SK-N-SH (cell line): ENCODE measurements at regions not wholly inside any gene's neighbourhood (a gene's known extent, or its start where the extent isn't known, plus 50 kb on each side); places are given as distances from the start of the nearest gene placed in this dataset.

ENCODE experiments used
- CTCF ChIA-PET: fragments of 300-600, 350-600 bp; formaldehyde crosslinking; extraction: SDS; loops from one replicate; lab custom pipeline; 2021; lab: Yijun Ruan, JAX
- POLR2A ChIA-PET: fragments of 350-600 bp; sonication (Branson Sonifier 250); formaldehyde crosslinking; extraction: SDS; loops from one replicate; lab custom pipeline; 2020; ENCODE audit warnings: antibody characterized with exemption, inconsistent platforms; lab: Yijun Ruan, JAX
- DNase-seq: peaks from one replicate; pipeline ENCODE4 v3.0.0; 2012
- H2AFZ ChIP-seq: fragments of 200-600 bp; sonication (generic); 2 replicates; pipeline ENCODE4 v1.8.1; 2016; ENCODE audit warnings: antibody characterized with exemption, mild to moderate bottlenecking, low read depth
- H3F3A ChIP-seq: fragments of 200-600 bp; sonication (generic); replicated peaks from 2 replicates; pipeline ENCODE3; 2016; ENCODE audit warnings: antibody characterized with exemption, mild to moderate bottlenecking; ENCODE audit not compliant: insufficient read depth
- H3K27ac ChIP-seq, 2 experiments: fragments of 200-500 bp in 1 of 2; fragments of 200-600 bp in 1 of 2; sonication (Bioruptor generic) in 1 of 2; sonication (generic), shearing (Covaris generic) in 1 of 2; 2 replicates each; pipeline versions ENCODE4 v1.5.1 to v1.6.1; 2014 to 2016; ENCODE audit warnings: low read depth in 2 of 2, inconsistent platforms in 1 of 2, low read length in 1 of 2, mild to moderate bottlenecking in 1 of 2, mixed read lengths in 1 of 2
- H3K27me3 ChIP-seq: fragments of 200-600 bp; sonication (generic), shearing (Covaris generic); 2 replicates; pipeline ENCODE4 v1.6.1; 2016; ENCODE audit warnings: mixed run types; ENCODE audit not compliant: insufficient read depth
- H3K36me3 ChIP-seq, 2 experiments: fragments of 200-500 bp in 1 of 2; fragments of 200-600 bp in 1 of 2; sonication (Bioruptor generic) in 1 of 2; sonication (generic) in 1 of 2; replicated peaks in 1 of 2; 2 replicates each; pipeline versions ENCODE3 to v1.5.1; 2014 to 2016; ENCODE audit warnings: low read length in 1 of 2, mild to moderate bottlenecking in 1 of 2; ENCODE audit not compliant: insufficient read depth in 2 of 2, control insufficient read depth in 1 of 2
- H3K4me1 ChIP-seq, 2 experiments: fragments of 200-500 bp in 1 of 2; fragments of 200-600 bp in 1 of 2; sonication (Bioruptor generic) in 1 of 2; sonication (generic), shearing (Covaris generic) in 1 of 2; 2 replicates each; pipeline versions ENCODE4 v1.5.1 to v1.6.1; 2014 to 2016; ENCODE audit warnings: low read depth in 1 of 2, low read length in 1 of 2, mixed run types in 1 of 2; ENCODE audit not compliant: insufficient read depth in 2 of 2, control insufficient read depth in 1 of 2
- H3K4me2 ChIP-seq: fragments of 200-600 bp; sonication (generic), shearing (Covaris generic); 2 replicates; pipeline ENCODE4 v1.6.1; 2017; ENCODE audit warnings: mixed run types
- H3K4me3 ChIP-seq, 2 experiments: fragments of 200-500 bp in 1 of 2; fragments of 200-600 bp in 1 of 2; sonication (Bioruptor generic) in 1 of 2; sonication (generic), shearing (Covaris generic) in 1 of 2; 2 replicates each; pipeline versions ENCODE4 v1.5.1 to v1.8.1; 2014 to 2016; ENCODE audit warnings: low read depth in 2 of 2, inconsistent platforms in 1 of 2, low read length in 1 of 2, mild to moderate bottlenecking in 1 of 2, mixed read lengths in 1 of 2, moderate library complexity in 1 of 2
- H3K79me2 ChIP-seq: fragments of 200-600 bp; sonication (generic); 2 replicates; pipeline ENCODE4 v1.8.1; 2017; ENCODE audit warnings: mild to moderate bottlenecking; ENCODE audit not compliant: insufficient read depth
- H3K9ac ChIP-seq: fragments of 200-600 bp; sonication (generic); 2 replicates; pipeline ENCODE4 v1.6.1; 2017; ENCODE audit warnings: mixed run types
- H3K9me2 ChIP-seq: fragments of 200-600 bp; sonication (generic); 2 replicates; pipeline ENCODE4 v1.6.1; 2017; ENCODE audit warnings: mixed run types
- H3K9me3 ChIP-seq: fragments of 200-600 bp; sonication (generic); 2 replicates; pipeline ENCODE4 v1.6.1; 2017; ENCODE audit warnings: mixed run types, mild to moderate bottlenecking, moderate library complexity
- H4K20me1 ChIP-seq: fragments of 200-600 bp; sonication (generic); 2 replicates; pipeline ENCODE4 v1.6.1; 2017; ENCODE audit warnings: mild to moderate bottlenecking, mixed run types; ENCODE audit not compliant: insufficient read depth
- EZH2phosphoT487 ChIP-seq: fragments of 200-600 bp; sonication (generic); IDR thresholded peaks from 2 replicates; pipeline ENCODE4 v1.6.1; 2017; ENCODE audit warnings: low read depth, mixed run types, mild to moderate bottlenecking, antibody characterized with exemption, moderate library complexity, borderline replicate concordance
- FOSL2 ChIP-seq: IDR thresholded peaks from 2 replicates; pipeline ENCODE4 v1.4.0; 2012; ENCODE audit warnings: low read depth, mild to moderate bottlenecking, moderate library complexity, borderline replicate concordance
- FOXM1 ChIP-seq: IDR thresholded peaks from 2 replicates; pipeline ENCODE4 v1.4.0; 2012; ENCODE audit warnings: low read depth, mild to moderate bottlenecking
- JUND ChIP-seq: IDR thresholded peaks from 2 replicates; pipeline ENCODE4 v1.4.0; 2012
- MEF2A ChIP-seq: IDR thresholded peaks from 2 replicates; pipeline ENCODE4 v1.4.0; 2012; ENCODE audit warnings: low read depth, borderline replicate concordance
- NRF1 ChIP-seq: IDR thresholded peaks from 2 replicates; pipeline ENCODE4 v1.6.1; 2012; ENCODE audit warnings: low read depth, mild to moderate bottlenecking, low read length
- PBX3 ChIP-seq: IDR thresholded peaks from 2 replicates; pipeline ENCODE4; 2012
- POLR2AphosphoS5 ChIP-seq: IDR thresholded peaks from 2 replicates; pipeline ENCODE4 v1.6.1; 2012; ENCODE audit warnings: low read depth, low read length
- REST ChIP-seq: IDR thresholded peaks from 2 replicates; pipeline ENCODE4 v1.6.1; 2012; ENCODE audit warnings: mild to moderate bottlenecking, low read depth, low read length, moderate library complexity
- RXRA ChIP-seq: IDR thresholded peaks from 2 replicates; pipeline ENCODE4 v1.4.0; 2012; ENCODE audit warnings: low read depth, mild to moderate bottlenecking, borderline replicate concordance
- USF1 ChIP-seq: IDR thresholded peaks from 2 replicates; pipeline ENCODE4 v1.4.0; 2012; ENCODE audit warnings: low read depth, borderline replicate concordance
- USF2 ChIP-seq: fragments of 150-350 bp; IDR thresholded peaks from 2 replicates; pipeline ENCODE4 v1.6.1; 2017; ENCODE audit warnings: antibody characterized with exemption, low read length, low read depth, borderline replicate concordance
- WGBS: methylation state at CpG from one replicate; pipeline ENCODE4 v1.1.6; 2017; ENCODE audit warnings: low lambda C conversion rate; 5-methylcytosine and 5-hydroxymethylcytosine counted together

DNA sequence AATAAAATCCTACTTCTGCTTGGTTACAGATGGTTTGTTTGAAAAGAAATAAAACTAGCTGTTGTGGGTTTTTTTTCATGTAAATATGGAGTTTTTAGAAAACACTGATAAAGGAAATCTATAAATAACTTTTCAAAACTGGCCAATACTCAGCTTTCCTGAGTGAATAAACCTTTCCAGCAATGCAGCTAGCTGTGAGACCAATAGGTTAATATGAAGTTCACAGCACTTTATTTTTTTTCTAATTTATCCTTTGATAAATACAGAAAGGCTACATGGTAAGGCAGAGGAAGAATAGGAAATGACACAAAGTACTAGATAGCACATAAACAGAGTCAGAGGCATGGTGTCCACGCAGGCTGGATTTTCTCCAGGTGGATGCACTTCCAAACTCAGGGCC, 154.0 kb downstream of the COG6 start:
- Histone ChIP-seq H2AFZ (no peak overlapping the region), H3K27me3 (no peaks in the 10 kb centered on the region), H3K79me2 (no peaks in the 10 kb centered on the region), H3K9ac (no peak overlapping the region), H3K27ac (no peak overlapping the region), H4K20me1 (no peaks in the 10 kb centered on the region), H3K4me2 (no peak overlapping the region), H3F3A (no peaks in the 10 kb centered on the region), H3K9me2 (no peaks in the 10 kb centered on the region), H3K4me3 (no peak overlapping the region), H3K9me3 (no peaks in the 10 kb centered on the region), H3K36me3 (no peaks in the 10 kb centered on the region), H3K4me1 (no peaks in the 10 kb centered on the region)
- DNase-seq: no peak
- ChIA-PET POLR2A (no interaction called here), CTCF (no interaction called here)
- 93% methylated on average over 1 of the region's 1 CpG for WGBS
- no peak for TF ChIP-seq FOSL2
- TF ChIP-seq EZH2phosphoT487: no peak
- TF ChIP-seq NRF1: no peak
- TF ChIP-seq FOXM1: no peak
- no peak for TF ChIP-seq USF1
- no peak for TF ChIP-seq MEF2A
- no peak for TF ChIP-seq POLR2AphosphoS5
- no peak for TF ChIP-seq PBX3
- TF ChIP-seq JUND: no peak

DNA sequence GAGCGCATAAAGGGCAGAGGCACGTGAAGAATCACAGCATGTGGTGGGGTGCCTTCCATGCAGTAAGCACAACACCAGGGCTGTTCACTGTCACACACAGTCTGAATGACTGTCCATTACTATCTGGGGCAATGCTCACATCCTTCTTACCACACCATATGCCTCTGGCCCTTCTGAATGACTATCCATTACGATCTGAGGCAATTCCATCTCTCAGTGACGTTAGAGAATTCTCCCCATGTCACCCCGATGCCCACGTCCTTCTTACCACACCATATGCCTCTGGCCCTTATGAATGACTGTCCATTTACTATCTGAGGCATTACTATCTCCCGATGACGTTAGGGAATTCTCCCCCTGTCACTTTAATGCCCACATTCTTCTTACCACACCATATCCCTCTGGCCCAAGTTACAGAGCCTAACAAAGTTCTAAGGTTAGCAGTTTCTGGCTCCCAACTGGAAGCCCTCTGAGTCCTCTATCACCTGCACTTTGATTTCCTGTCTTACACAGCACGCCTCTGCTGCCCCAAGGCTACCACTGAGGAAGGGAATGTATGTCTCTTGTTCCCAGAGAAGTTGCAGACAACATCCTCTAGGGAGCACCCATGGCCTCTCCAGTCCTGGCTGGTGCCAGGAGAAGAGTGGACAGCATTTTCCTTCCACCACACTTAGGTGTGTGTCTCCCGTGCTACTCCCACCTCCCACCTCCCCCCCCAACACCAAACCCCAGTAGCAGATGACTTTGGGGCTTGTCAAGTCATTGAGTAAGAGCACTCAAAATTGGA, 154.8 kb downstream of the COG6 start:
- Histone ChIP-seq H3K4me1 (no peaks in the 10 kb centered on the region), H3F3A (no peaks in the 10 kb centered on the region), H3K9me3 (no peaks in the 10 kb centered on the region), H2AFZ (no peak overlapping the region), H3K79me2 (no peaks in the 10 kb centered on the region), H3K9me2 (no peaks in the 10 kb centered on the region), H4K20me1 (no peaks in the 10 kb centered on the region), H3K36me3 (no peaks in the 10 kb centered on the region), H3K27me3 (no peaks in the 10 kb centered on the region), H3K9ac (no peak overlapping the region), H3K4me2 (no peak overlapping the region), H3K4me3 (no peak overlapping the region), H3K27ac (no peak overlapping the region)
- ChIA-PET POLR2A (no interaction called here), CTCF (no interaction called here)
- TF ChIP-seq USF2 (no peak), RXRA (no peak), REST (no peak), MEF2A (no peak)
- DNase-seq: no peak
- 77% methylated on average over 10 of the region's 10 CpGs for WGBS
